HG02642 (cell line): ENCODE measurements at regions not wholly inside any gene's neighbourhood (a gene's known extent, or its start where the extent isn't known, plus 50 kb on each side); places are given as distances from the start of the nearest gene placed in this dataset.
A peak's percentile ranks its signal among the peaks of the same experiment; 100 is the strongest.

Experiments used
- ATAC-seq: cut with Tn5 transposase; IDR thresholded peaks from one replicate; pipeline ENCODE4 v1.9.1; 2021; ENCODE audit warnings: mild to moderate bottlenecking; ENCODE audit not compliant: unreplicated experiment, poor library complexity

DNA sequence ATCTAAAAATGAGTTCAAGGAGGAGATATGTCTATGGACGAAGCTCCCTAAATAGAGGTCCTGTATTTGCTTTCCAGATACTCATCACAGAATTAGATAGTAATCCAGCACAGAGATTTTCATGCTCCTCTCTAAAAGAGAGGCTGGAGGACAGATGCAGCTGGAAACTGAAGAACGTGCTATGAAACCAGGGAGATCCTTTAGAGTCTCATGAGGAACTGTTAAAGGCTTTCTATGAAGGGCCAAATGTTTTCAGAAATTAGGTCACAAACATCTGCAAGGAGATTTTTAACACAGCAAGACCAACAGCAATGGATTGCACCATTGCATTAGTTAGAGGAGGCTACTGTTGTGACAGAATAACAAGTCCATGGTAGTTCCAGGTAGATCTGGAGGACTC is 95.6 kb upstream of the ARHGAP20 start:
- ATAC-seq, result no peak

DNA sequence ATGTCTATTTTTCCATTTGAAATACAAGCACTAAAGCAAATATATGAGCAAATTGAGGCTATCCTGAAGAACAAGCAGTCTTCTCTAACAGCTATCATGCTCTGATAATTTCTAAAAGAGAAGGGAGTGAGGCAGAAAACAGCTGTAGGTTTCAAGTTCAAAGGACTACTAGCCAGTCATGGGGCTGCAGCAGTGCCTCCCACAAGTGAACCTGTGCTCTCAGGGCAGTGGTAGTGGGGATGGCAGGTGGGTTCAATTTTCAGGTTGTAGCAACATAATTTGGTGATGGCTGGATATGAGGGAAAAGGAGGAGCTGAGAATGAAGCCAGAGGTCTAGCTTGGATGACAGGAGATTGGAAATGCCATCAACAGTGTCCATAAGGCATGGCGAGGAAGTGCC is 93.5 kb upstream of the ARHGAP20 start:
- no peak for ATAC-seq

DNA sequence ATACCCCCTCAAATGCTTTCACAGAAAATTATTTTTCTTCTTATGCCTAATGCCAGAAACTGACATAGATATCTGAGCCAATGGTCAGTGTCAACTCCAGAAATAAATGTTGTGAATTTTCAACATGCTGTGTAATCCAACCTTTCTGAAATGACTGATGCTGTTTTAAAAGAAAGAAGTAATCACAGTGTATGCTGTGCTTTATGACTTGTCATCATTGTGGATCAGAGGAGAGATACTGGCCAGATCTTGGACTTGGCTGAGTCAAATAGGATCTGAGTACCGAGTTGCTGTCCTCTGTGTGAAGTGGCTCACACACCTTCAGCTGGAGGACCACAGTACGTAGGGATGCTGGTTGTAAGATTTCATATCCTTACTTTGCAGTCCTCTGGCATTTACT is 89.9 kb upstream of the ARHGAP20 start:
- ATAC-seq, result no peak

DNA sequence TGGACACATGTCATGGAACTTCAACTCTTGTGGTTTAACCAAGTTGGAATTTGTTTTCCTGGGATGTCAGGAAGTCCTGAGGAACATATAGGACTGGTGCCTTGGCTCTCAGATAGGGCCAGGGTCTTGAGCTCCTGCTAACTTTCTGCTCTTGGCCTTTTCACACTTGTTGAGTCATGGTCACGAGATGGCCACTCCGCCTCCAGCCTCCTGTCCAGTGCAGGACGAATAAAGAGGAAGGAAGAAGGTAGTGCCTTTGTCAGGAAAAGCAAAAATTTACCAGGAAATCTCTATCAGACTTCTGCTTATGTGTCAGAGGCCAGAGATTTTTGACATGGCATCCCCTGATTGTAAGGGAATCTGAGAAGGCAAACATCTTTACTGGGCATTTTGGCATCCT is 89.1 kb upstream of the ARHGAP20 start:
- ATAC-seq, result no peak

DNA sequence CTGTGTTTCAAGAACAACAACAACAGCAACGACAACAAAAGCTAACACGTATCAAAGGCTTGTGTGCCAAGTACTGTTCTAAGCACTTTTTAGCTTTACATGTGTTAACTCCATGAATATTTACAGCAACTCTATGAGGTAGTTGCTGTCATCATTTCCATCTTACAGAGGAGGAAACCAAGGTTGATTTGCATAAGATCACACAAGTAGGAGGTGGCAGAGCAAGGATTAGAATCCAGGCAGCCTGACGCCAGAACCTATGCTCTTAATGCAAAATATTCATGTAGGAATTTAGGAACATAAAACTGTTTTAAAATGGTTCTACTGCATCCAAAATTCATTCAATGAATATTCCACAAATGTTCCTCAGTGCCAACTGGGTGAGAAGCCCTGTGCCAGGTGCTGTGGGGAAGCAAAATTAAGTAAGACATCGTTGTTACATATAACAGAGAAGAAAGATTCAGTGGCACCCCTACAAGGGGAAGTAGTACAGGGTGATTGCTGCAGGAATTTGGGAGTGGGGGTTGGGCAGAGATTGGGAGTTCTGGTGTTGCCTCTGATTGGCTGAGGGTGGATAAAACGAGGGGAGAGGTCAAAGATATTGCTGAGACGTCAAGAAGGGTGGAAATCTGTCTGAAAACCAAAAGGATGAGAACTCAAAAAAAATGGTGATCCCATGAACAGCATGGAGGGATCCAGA is 86.1 kb upstream of the ARHGAP20 start:
- no peak for ATAC-seq

DNA sequence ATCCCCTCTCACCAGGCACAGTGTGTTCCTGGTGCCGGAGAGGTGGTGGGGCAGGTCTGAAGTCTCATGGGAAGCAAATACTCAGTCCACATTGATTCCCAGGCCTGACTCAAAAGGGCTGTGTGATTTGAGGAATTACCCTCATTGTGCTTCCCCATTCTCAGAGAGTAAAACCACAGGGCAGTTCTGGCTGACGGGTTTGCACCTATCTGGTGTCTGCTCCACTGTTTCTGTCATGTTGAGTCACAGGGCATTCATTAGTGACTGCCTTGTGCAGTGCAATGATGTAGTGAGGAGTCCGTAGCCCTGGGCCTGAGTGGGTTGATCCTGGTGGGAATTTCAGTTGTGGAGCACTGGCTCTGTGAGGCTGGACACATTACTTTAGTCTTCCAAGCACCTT is 85.2 kb upstream of the ARHGAP20 start:
- ATAC-seq, result peak; percentile 90

DNA sequence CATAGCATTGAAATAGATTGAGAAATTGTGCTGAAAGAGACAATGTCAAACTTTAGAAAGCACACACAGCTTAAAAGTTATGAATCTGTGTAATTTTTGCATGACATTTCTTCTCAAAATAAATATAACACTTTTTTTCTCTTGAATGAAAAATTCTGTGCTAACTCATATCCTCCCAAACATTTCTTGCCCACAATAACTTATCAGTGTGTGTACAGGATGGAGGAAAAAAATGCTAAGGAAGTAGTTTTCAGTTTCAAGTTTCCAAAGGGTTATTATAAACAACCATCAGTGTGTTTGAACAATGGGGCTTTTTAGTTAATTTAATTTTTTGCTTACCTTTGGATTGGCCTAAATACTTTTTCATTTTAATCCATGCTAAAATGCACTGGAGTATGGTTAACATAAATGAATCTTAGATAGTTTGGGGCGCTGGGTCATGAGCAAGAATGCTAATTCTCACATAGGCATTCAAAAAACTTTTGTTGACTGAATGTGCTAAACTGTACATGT is 82.9 kb upstream of the ARHGAP20 start:
- no peak for ATAC-seq

DNA sequence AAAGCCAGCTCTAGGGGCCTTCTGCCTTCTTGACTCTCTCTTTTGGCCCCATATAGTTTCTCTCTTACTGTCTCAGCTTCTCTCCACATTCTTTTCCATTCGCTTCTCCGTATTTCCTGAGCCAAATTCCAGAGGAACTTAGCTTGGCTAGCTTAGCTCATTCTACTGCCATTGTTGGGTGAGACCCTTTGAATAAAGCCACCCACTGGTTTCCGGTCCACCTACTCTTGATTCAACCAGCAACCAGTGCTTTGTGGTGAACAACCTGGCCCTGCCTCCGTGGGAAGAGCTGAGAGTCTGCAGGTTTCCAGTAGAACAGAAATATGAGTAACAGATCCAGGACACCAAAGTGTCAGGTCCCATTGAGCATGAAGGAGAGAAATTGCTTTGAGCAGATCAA is 81.3 kb upstream of the ARHGAP20 start:
- ATAC-seq, result no peak

DNA sequence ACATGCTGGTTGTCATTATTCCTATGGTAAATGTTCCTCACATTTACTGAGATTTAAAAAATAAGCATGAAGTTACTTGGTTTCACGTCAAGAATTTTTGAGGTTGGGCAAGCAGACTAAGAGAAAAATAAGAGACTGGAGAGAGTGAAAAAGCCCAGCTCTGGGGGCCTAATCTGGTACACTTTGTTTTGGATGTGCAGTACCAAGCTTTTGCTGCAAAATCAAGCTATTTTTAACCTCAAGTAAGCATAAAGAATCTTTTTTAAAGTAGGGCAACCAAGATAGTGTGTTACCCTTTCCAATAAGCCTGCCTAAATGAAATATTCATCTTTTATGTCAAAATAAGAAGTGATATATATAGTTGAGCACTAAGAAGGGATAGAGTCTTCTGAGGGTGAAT is 79.4 kb upstream of the ARHGAP20 start:
- ATAC-seq, result no peak

DNA sequence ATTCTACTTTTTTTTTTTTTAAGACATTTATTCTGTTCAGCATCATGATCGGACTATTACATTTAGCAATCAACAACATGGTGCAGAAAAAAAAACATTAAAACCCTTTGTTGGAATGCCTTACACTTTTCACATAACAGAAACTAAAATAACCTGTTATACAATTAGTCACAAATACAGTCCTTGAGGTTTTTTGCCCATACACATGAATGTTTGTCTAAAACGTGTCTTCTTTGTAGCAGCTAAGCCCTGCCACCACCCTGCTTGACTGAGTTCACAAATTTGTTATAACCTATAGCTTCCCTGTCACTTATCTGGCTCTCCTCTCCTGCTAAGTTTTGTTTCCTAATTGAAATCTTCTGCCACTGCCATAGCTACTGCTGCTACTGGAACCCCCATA is 75.4 kb upstream of the ARHGAP20 start:
- ATAC-seq, result no peak

DNA sequence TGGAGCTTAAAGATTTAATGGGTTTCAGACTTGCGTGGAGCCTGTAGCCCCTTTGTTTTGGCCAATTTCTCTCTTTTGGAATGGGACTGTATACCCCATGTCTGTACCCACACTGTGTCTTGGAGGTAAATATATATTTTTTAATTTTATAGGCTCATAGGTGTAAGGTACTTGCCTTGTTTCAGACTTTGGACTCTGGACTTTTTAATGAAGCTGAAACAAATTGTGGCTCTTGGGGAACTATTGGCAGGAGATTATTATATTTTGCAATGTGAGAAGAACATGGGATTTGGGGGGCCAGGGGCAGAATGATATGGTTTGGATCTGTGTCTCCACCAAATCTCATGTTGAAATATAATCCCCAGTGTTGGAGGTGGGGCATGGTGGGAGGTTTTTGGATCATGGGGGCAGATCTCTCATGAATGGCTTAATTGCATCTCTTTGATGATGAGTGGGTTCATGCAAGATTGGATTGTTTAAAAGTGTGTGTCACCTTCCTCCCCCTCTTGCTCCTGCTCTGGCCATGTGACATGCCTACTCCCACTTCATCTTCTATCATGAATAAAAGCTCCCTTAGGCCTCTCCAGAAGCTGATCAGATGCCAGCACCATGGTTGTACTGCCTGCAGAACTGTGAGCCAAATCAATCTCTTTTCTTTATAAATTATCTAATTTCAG is 74.1 kb upstream of the ARHGAP20 start:
- ATAC-seq, result no peak

DNA sequence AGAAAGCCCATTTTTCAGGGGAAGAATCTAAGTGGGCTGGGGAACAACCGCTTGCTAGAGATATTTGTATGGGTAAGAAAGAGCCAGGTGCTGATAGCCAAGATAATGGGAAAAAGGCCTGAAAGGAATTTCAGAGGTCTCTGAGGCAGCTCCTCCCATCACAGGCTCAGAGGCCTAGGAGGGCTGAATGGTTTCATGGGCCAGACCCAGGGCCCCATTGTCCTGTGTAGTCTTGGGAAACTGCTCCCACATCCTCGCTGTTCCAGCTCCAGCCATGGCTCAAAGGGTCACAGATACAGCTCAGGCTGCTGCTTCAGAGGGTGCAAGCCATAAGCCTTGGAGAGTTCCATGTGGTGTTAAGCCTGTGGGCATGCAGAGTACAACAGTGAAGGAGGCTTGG is 73.2 kb upstream of the ARHGAP20 start:
- ATAC-seq, result no peak

DNA sequence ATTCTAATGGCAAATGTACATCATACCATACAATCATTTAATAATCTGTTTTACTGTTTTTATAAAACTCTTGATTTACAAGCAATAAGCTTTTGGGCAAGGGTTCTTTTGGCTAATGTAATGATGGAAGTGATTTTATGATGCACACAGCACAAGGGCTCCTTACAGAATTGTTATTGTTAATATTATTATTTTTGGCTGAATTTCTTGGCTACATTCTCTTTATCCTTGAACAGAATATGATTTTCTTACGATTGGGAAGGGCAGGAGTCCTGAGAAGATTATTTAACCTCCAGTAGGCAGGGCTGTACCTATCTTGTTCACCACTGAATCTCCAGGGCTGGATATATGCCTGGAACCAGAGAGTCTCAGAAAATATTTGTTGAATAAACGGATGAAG is 70.4 kb upstream of the ARHGAP20 start:
- no peak for ATAC-seq

DNA sequence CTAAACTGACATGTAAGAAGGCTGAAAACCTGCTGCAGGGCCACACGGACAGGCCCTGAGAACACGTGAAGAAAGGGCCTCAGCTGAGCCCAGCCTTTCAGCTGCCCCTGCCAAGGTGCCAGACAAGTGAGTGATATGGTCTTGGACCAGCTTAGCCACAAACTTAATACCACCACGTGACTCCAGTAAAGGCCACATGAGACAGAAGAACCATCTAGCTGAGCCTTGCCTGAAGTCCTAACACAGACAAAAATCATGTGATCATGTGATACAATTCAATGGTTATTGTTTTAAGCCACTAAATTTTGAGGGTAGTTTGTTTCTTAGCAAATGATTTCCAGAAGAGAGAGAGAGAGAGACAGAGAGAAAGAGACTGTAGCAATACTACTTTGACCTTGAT is 66.9 kb upstream of the ARHGAP20 start:
- ATAC-seq, result no peak

DNA sequence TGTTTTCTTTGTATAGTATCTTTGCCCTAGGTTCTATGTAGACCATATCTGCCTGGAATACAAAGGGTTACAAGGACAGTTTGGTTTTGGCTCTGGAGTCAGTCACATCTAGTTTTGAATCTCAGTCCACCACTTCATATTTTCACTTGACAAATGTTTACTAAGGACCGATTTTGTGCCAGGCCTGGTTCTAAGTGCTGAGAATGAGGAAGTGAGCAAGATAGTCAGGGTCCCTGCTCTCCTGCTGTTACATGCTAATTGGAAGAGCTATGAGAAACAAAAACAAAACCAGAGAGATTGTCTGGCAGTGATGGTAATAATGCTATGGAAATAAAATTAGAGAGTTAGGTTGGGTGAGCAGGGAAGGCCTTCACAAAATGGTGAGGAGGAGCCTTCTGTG is 66.1 kb upstream of the ARHGAP20 start:
- peak; percentile 63 for ATAC-seq

DNA sequence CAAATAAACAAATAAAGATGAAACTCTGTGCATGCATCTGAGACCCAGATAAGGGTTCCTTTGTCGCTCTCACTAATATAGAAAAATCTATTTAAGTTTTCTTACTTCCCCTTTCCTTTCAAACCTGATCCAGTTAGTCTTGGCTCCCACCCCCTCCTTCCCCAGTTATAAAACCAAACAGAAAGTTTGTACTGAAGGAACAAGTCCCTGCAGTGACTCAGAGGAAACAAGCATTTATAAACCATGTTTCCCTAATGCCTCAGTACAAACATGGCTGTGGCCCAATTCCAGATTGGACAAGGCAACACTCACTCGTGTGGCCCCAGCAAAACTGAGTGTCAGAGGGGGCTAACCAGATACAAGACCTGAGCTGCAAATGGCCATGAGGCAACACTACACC is 65.5 kb upstream of the ARHGAP20 start:
- ATAC-seq, result peak; percentile 43

DNA sequence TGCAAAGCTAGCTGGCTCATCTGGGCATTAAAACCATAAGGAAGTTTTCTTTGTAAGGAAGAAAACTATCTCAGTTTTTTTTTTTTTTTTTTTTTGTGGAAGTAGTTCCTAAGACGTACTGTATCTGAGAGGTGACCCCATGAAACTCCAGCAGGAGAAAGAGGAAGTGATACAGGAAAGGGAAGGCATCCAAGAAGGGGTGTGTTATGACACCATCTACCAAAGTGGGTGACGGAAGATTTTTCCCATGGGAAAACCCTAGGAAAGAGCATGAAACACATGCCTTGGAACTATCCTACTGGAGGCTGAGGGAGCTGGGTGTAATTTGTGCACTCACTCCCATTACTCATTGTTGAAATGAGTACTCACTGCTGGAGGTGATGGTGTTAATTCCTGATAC is 63.8 kb upstream of the ARHGAP20 start:
- no peak for ATAC-seq

DNA sequence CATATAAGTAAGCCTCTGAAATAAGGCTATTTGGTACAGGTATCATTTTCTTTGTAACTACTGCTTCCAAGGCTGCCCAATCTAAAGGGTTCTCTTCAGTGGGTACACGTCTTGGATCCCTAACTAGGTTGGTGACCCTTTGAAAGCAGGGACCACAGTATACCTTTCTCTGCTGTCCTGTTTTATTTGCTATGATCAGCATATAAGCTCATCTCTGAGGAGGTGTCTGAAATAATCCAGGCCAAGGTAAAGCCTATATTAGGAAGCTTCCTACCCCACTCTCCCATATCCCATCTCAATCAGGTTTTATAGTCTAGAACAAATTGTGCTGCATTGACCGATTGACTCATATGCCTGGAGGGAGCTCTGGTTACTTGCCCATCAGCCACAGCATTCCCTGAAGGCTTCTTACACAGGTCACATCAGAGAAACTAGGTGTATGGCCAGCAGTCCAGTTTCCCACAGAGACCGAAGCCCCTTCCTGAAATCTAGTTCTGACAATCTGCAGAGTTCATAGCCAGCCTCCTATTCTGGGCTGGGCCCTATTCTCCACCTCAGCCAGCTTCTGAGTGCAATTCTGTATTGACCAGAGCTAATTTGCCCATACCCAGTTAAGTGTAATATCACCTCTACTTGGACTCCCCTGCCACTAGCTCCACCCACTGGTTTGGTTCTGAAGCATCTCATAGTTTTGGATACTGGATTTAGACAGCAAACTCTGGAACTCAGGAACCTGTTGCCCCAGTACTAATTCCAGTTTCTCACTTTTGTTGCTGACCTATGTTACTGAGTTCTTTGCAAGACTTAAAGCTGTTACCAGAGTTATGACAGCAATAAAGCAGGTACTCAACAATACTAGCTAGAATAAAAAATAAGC is 62.1 kb upstream of the ARHGAP20 start:
- ATAC-seq, result no peak

DNA sequence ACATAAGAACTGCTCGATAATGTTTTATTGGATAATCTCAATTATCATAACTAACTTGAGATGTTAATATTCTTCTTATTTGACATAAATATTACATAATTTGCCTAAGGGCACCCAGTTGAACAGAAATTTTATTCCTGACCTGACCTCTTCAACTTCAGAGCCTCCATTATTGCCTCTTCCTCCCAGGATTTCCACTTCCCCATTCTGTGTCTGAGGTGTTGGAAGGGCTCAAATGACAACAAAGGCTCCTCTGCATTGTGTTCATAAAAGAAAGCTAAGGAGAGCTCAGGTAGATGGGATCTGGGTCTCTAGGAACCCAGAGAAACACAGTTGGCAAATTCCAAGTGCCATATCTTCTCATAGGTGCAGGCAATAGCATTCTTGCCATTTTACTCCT is 61.2 kb upstream of the ARHGAP20 start:
- ATAC-seq, result no peak

DNA sequence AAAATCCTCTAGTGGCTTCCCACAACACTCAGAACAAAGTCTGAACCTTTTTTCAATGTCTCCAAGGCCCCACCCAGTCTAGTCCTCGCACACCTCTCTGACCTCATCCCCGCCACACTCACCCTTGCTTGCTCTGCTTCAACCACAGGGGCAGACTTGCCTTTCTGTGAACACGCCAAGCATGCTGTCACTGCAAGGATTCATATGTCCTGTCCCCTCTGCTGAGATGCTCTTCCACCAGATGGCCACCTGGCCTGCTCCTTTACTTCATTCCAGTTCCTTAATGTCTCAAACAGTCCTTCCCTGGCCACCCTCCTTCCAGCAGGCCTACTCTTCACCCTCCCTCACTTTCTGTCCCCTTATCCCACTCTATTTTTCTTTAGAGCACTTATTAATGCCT is 60.6 kb upstream of the ARHGAP20 start:
- ATAC-seq, result no peak

DNA sequence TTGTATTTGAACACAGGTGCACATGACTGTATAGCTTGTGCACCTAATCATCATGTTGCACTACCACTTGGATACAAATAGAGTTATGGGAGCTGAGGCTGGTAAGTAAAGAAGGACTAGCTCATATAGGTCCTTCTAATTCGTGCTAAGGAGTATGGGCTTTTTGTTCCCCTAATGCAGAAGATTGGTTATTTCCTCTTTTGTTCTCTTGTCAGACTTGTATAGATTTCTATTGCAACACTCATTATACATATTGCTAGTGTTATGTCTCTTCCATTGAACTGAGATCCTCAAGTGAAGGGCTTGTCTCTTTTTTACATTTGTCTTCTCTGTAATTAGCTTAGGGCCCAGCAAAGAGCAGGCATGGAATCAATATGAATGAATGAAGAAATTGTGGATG is 54.1 kb upstream of the ARHGAP20 start:
- no peak for ATAC-seq
